ENCODE measurements at regions not wholly inside any gene's neighbourhood (a gene's known extent, or its start where the extent isn't known, plus 50 kb on each side); places are given as distances from the start of the nearest gene placed in this dataset.

DNA sequence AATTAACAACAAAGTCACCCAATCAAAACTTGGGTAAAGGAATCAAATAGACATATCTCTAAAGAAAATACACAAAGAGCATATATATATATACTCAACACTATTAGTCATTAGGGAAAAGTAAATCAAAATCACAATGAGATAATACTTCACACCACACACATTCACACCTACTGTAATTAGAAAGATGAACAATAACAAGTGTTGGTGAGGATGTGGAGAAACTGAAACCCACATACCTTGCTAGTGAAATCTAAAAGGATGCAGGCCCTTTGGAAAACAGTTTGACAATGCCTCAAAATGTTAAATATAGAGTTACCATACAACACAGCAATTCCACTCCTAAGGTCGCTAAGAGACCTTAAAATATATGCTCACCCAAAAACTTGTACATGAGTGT lies 177.1 kb downstream of the ANKRD60 start:
- ChIA-PET CTCF (no interaction called here), POLR2A (no interaction called here), RAD21 (ENCODE audit: unreplicated experiment) (no interaction called here), SMC1A (ENCODE audit: uncharacterized antibody, unreplicated experiment) (no interaction called here)
- no peak overlapping the region for H2AFZ ChIP-seq (ENCODE audit: control insufficient read depth, low read depth, low read length)
- in situ Hi-C loops (cut with MboI) = no loop called here
- intact Hi-C loops (cut with micrococcal nuclease; ENCODE audit: unreplicated experiment) = no loop called here
- no peak for TF ChIP-seq HDAC6 (IDR thresholded peaks at IDR 0.05; ENCODE audit: unreplicated experiment)
- TF ChIP-seq NRF1 (conservative IDR thresholded peaks at IDR 0.05; ENCODE audit: low read depth, low read length) = no peak
- no peak for TF ChIP-seq RB1 (IDR thresholded peaks at IDR 0.05; ENCODE audit: borderline replicate concordance)
- TF ChIP-seq, protein P1, sequence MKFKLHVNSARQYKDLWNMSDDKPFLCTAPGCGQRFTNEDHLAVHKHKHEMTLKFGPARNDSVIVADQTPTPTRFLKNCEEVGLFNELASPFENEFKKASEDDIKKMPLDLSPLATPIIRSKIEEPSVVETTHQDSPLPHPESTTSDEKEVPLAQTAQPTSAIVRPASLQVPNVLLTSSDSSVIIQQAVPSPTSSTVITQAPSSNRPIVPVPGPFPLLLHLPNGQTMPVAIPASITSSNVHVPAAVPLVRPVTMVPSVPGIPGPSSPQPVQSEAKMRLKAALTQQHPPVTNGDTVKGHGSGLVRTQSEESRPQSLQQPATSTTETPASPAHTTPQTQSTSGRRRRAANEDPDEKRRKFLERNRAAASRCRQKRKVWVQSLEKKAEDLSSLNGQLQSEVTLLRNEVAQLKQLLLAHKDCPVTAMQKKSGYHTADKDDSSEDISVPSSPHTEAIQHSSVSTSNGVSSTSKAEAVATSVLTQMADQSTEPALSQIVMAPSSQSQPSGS (IDR thresholded peaks at IDR 0.05; ENCODE audit: low read length) = no peak
- TF ChIP-seq EZH2 (IDR thresholded peaks at IDR 0.05; ENCODE audit: borderline replicate concordance, control insufficient read depth, low read depth, low read length) = no peak
- TF ChIP-seq SPI1 (IDR thresholded peaks at IDR 0.05; ENCODE audit: borderline replicate concordance, insufficient read depth, low read depth, low read length) = no peak
- TF ChIP-seq, protein P2, sequence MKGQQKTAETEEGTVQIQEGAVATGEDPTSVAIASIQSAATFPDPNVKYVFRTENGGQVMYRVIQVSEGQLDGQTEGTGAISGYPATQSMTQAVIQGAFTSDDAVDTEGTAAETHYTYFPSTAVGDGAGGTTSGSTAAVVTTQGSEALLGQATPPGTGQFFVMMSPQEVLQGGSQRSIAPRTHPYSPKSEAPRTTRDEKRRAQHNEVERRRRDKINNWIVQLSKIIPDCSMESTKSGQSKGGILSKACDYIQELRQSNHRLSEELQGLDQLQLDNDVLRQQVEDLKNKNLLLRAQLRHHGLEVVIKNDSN (IDR thresholded peaks at IDR 0.05; ENCODE audit: borderline replicate concordance, extremely low read length, insufficient read depth, low read depth, low read length) = no peak
- no peak for TF ChIP-seq NR2C2 (IDR thresholded peaks at IDR 0.05; ENCODE audit: borderline replicate concordance, control insufficient read depth, insufficient read length, low read depth)
- TF ChIP-seq, protein P3, sequence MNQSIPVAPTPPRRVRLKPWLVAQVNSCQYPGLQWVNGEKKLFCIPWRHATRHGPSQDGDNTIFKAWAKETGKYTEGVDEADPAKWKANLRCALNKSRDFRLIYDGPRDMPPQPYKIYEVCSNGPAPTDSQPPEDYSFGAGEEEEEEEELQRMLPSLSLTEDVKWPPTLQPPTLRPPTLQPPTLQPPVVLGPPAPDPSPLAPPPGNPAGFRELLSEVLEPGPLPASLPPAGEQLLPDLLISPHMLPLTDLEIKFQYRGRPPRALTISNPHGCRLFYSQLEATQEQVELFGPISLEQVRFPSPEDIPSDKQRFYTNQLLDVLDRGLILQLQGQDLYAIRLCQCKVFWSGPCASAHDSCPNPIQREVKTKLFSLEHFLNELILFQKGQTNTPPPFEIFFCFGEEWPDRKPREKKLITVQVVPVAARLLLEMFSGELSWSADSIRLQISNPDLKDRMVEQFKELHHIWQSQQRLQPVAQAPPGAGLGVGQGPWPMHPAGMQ (IDR thresholded peaks at IDR 0.05; ENCODE audit: borderline replicate concordance) = no peak
- TF ChIP-seq, protein P4, sequence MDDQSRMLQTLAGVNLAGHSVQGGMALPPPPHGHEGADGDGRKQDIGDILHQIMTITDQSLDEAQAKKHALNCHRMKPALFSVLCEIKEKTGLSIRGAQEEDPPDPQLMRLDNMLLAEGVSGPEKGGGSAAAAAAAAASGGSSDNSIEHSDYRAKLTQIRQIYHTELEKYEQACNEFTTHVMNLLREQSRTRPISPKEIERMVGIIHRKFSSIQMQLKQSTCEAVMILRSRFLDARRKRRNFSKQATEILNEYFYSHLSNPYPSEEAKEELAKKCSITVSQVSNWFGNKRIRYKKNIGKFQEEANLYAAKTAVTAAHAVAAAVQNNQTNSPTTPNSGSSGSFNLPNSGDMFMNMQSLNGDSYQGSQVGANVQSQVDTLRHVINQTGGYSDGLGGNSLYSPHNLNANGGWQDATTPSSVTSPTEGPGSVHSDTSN (IDR thresholded peaks at IDR 0.05; ENCODE audit: insufficient replicate concordance, low read depth, low read length) = no peak
- TF ChIP-seq GATAD2B (conservative IDR thresholded peaks at IDR 0.05; ENCODE audit: low read depth) = no peak
- no peak for TF ChIP-seq SUZ12 (IDR thresholded peaks at IDR 0.05; ENCODE audit: unreplicated experiment)
- TF ChIP-seq BMI1 (IDR thresholded peaks at IDR 0.05; ENCODE audit: borderline replicate concordance) = no peak
- TF ChIP-seq GABPA (IDR thresholded peaks at IDR 0.05; ENCODE audit: low read depth) = no peak
- TF ChIP-seq, protein P5, sequence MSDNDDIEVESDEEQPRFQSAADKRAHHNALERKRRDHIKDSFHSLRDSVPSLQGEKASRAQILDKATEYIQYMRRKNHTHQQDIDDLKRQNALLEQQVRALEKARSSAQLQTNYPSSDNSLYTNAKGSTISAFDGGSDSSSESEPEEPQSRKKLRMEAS (IDR thresholded peaks at IDR 0.05; ENCODE audit: low read depth, low read length) = no peak
- TF ChIP-seq RELA (IDR thresholded peaks at IDR 0.05; ENCODE audit: borderline replicate concordance, partially characterized antibody) = no peak
- H3K27ac ChIP-seq (ENCODE audit: control insufficient read depth, insufficient read depth) = no peak overlapping the region
- H3K27me3 ChIP-seq (replicated peaks in 1 of 2; ENCODE audit: control insufficient read depth in 2 of 2, insufficient read depth in 2 of 2, low read length in 1 of 2) = no peaks in the 10 kb centered on the region
- no peak overlapping the region for H3K4me3 ChIP-seq
- no peak overlapping the region for H3K9ac ChIP-seq (ENCODE audit: control insufficient read depth, insufficient read depth, low read length)
- ATAC-seq (no peak), DNase-seq (ENCODE audit: low read depth, low spot score) (no peak), FAIRE-seq (no peak)
- WGBS (ENCODE audit: insufficient coverage, insufficient replicate concordance, low lambda C conversion rate, missing lambda C conversion rate) = 0% methylated on average over 1 of the region's 1 CpG
- H3K4me1 ChIP-seq (ENCODE audit: control insufficient read depth, insufficient read depth, low read length) = no peaks in the 10 kb centered on the region
- no peaks in the 10 kb centered on the region for H4K20me1 ChIP-seq (ENCODE audit: control insufficient read depth, insufficient read depth)
- no peak overlapping the region for H3K4me2 ChIP-seq (ENCODE audit: control insufficient read depth, insufficient read depth)
- no peaks in the 10 kb centered on the region; the same call in 2 of the 3 replicates for H3K9me3 ChIP-seq (replicated peaks; ENCODE audit: control insufficient read depth, insufficient read depth, low read length)
- H3K36me3 ChIP-seq (ENCODE audit: control insufficient read depth in 2 of 2, insufficient read depth in 2 of 2, low read length in 1 of 2) = no peaks in the 10 kb centered on the region
- no peaks in the 10 kb centered on the region for H3K79me2 ChIP-seq (ENCODE audit: control insufficient read depth, insufficient read depth, low read length)
- BruUV-seq (replicated peaks) = no TSS peak

Measured in GM12878 (cell line).